GM23248 (cell line): ENCODE measurements at regions not wholly inside any gene's neighbourhood (a gene's known extent, or its start where the extent isn't known, plus 50 kb on each side); places are given as distances from the start of the nearest gene placed in this dataset.

Experiments used
- DNase-seq: peaks from one replicate; pipeline ENCODE4 v3.0.0-alpha.2; 2015
- H2AFZ ChIP-seq: fragments of 200-600 bp; sonication (generic); 2 replicates; pipeline ENCODE4 v1.6.1; 2016; ENCODE audit warnings: antibody characterized with exemption
- H3F3A ChIP-seq: fragments of 200-600 bp; sonication (generic); 2 replicates; pipeline ENCODE4 v1.6.1; 2016; ENCODE audit warnings: mild to moderate bottlenecking, antibody characterized with exemption, mixed run types; ENCODE audit not compliant: insufficient read depth
- H3K27ac ChIP-seq: fragments of 200-600 bp; sonication (generic); 2 replicates; pipeline ENCODE4 v1.5.1; 2016; ENCODE audit warnings: mild to moderate bottlenecking
- H3K27me3 ChIP-seq: fragments of 200-600 bp; sonication (generic); replicated peaks from 2 replicates; pipeline ENCODE4 v1.6.1; 2016; ENCODE audit warnings: mild to moderate bottlenecking; ENCODE audit not compliant: insufficient read depth
- H3K36me3 ChIP-seq: fragments of 200-600 bp; sonication (generic); 2 replicates; pipeline ENCODE4 v1.6.1; 2016; ENCODE audit warnings: low read depth, mild to moderate bottlenecking
- H3K4me1 ChIP-seq: fragments of 200-600 bp; sonication (generic); 2 replicates; pipeline ENCODE4 v1.6.1; 2016; ENCODE audit warnings: mild to moderate bottlenecking; ENCODE audit not compliant: insufficient read depth
- H3K4me2 ChIP-seq: fragments of 200-600 bp; sonication (generic); one replicate; pipeline ENCODE4 v1.6.1; 2016; ENCODE audit warnings: mild to moderate bottlenecking; ENCODE audit not compliant: unreplicated experiment
- H3K4me3 ChIP-seq: fragments of 200-600 bp; sonication (generic); 2 replicates; pipeline ENCODE4 v1.5.1; 2016; ENCODE audit warnings: mild to moderate bottlenecking
- H3K79me2 ChIP-seq: fragments of 200-600 bp; sonication (generic); 2 replicates; pipeline ENCODE4 v1.6.1; 2016; ENCODE audit warnings: mild to moderate bottlenecking; ENCODE audit not compliant: insufficient read depth
- H3K9ac ChIP-seq: fragments of 200-600 bp; sonication (generic); 2 replicates; pipeline ENCODE4 v1.6.1; 2016; ENCODE audit warnings: mild to moderate bottlenecking
- H3K9me2 ChIP-seq: fragments of 200-600 bp; sonication (generic); 2 replicates; pipeline ENCODE4 v1.6.1; 2016; ENCODE audit warnings: mixed run types, mild to moderate bottlenecking, moderate library complexity; ENCODE audit not compliant: insufficient read depth
- H3K9me3 ChIP-seq: fragments of 200-600 bp; sonication (generic); one replicate; pipeline ENCODE4 v1.6.1; 2017; ENCODE audit warnings: low read depth
- H4K20me1 ChIP-seq: fragments of 200-600 bp; sonication (generic); 2 replicates; pipeline ENCODE4 v1.6.0; 2016; ENCODE audit not compliant: insufficient read depth
- EZH2 ChIP-seq: fragments of 200-600 bp; sonication (generic); IDR thresholded peaks from 2 replicates; pipeline ENCODE4 v1.6.1; 2018; ENCODE audit warnings: antibody characterized with exemption, mild to moderate bottlenecking; ENCODE audit not compliant: insufficient read depth, poor library complexity, severe bottlenecking
- EZH2phosphoT487 ChIP-seq: fragments of 200-600 bp; sonication (generic); IDR thresholded peaks from 2 replicates; pipeline ENCODE4 v1.6.1; 2018; ENCODE audit warnings: antibody characterized with exemption, moderate library complexity, mild to moderate bottlenecking, low read depth; ENCODE audit not compliant: insufficient read depth
- WGBS, 2 experiments: methylation state at CpG; one replicate each; pipeline ENCODE4 v1.1.6; 2015 to 2017; ENCODE audit warnings: low lambda C conversion rate in 2 of 2, low coverage in 1 of 2; ENCODE audit errors: missing lambda C conversion rate in 2 of 2; 5-methylcytosine and 5-hydroxymethylcytosine counted together
- in situ Hi-C: fragments of 300-500 bp; cut with MboI; formaldehyde crosslinking; loops from 2 replicates; pipeline ENCODE4 v1.15.0; 2020

DNA sequence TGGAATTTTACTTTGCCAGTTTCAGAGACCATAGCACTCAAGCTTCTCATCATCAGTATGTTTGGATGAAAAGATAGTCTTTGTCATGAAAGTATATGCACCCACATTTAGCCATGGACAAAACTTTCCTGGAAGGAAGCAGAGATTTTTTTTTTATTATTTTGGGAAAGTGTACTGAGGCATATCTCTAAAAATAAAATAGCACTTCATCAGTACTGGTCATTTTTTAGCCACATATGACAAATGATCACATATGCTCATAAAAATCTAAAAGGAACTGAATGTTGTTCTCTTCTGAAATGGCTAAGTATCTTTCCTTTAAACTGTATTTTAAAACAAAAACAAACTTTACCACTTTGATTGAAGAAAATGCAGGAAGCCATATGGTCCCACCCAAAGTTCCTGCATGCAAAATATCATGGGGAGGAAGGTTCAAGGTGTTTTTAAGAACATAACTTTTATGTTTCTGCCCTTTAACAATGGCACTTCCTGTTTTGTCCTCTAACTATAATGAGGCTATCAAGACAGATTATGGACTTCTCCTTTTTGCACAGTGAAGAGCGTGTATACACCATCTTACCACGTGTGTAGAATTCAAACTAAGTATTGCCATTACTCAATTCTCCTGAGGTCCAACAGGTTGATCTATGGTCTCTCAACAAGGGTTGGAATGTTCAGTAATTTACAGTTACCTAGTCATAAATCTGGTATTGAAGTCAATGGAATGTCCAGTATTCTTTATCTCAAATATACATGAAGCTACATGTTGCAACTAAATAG is 77.1 kb upstream of the SLC39A10 start:
- no peak overlapping the region for H3K4me2 ChIP-seq
- H3K4me1 ChIP-seq = peaks cover 21% of the 10 kb centered on the region
- peaks cover 8% of the 10 kb centered on the region; the same call in 1 of the 2 replicates for H3F3A ChIP-seq
- no peaks in the 10 kb centered on the region for H3K9me3 ChIP-seq
- H3K9ac ChIP-seq = no peak overlapping the region
- 93 to 100% methylated on average over 2 of the region's 2 CpGs for WGBS, 2 experiments
- no peaks in the 10 kb centered on the region for H3K9me2 ChIP-seq
- no peak overlapping the region for H3K4me3 ChIP-seq
- peak overlapping the region; percentile 43; the same call in 1 of the 2 replicates for H2AFZ ChIP-seq
- H3K27ac ChIP-seq = no peak overlapping the region
- H4K20me1 ChIP-seq = no peaks in the 10 kb centered on the region
- in situ Hi-C loops = no loop called here
- H3K27me3 ChIP-seq = no peaks in the 10 kb centered on the region
- TF ChIP-seq EZH2phosphoT487 (no peak), EZH2 (no peak)
- DNase-seq = no peak
- H3K36me3 ChIP-seq = no peaks in the 10 kb centered on the region
- no peaks in the 10 kb centered on the region for H3K79me2 ChIP-seq

DNA sequence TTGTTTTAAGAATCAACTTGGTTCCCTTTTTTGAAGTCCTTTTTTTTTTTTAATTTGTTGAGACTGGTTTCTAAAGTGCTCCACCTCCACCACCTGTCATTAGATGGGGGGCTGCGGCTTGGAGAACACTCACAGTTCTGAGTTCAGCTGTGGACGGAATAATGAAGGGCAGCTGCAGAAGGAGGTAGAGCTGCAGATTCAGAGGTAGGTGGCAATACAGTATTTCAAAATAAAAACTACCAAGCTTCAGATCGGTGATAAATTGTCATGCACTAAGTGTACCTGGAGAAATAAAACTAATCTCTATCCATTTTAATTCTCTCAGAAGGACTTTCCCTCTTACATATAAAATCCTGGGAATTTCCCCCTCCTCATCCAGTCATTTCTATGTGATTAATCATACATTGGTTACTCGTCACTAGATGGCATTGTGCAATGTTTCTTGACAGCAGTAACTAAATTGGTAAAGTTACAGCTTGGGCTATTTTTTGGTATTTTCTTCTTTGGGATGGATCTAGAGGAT is 81.1 kb upstream of the SLC39A10 start:
- Histone ChIP-seq H3K4me1 (peaks cover 31% of the 10 kb centered on the region), H2AFZ (peak overlapping the region; percentile 44), H3K9me2 (no peaks in the 10 kb centered on the region), H3K9ac (peak overlapping the region; percentile 59), H3K36me3 (no peaks in the 10 kb centered on the region), H4K20me1 (no peaks in the 10 kb centered on the region), H3K79me2 (no peaks in the 10 kb centered on the region), H3K4me2 (peak overlapping the region; percentile 75), H3K9me3 (no peaks in the 10 kb centered on the region), H3K27ac (peak overlapping the region; percentile 78), H3K27me3 (no peaks in the 10 kb centered on the region), H3K4me3 (peak overlapping the region; percentile 46), H3F3A (peaks cover 8% of the 10 kb centered on the region; the same call in 1 of the 2 replicates)
- 1 to 6% methylated on average over 4 of the region's 4 CpGs for WGBS, 2 experiments
- TF ChIP-seq EZH2phosphoT487 = no peak
- TF ChIP-seq EZH2 = no peak
- in situ Hi-C loops = no loop called here
- peak; percentile 89 for DNase-seq

DNA sequence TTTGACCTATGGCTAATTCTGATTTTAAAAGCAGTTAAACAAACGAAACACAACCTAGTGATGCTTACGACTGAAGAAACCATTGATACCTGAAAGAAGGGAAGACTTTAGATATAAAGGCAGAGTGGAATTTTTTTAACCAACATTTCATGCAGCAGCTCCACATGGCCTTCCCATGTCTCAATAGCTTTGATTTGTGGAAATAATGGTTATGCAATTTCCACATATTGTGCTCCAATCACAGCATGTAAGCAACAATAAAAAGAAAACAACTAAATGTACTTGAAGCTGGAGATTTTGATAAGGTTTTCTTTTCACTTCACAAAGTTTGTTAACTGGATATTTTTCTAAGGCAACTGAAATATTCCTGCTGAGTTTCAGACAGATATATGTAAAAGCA is 82.0 kb upstream of the SLC39A10 start:
- H3K79me2 ChIP-seq = no peaks in the 10 kb centered on the region
- H3K9ac ChIP-seq = no peak overlapping the region
- H3K27ac ChIP-seq = no peak overlapping the region
- no peak overlapping the region for H2AFZ ChIP-seq
- no peaks in the 10 kb centered on the region for H3K9me3 ChIP-seq
- no peaks in the 10 kb centered on the region for H4K20me1 ChIP-seq
- peaks cover 8% of the 10 kb centered on the region; the same call in 1 of the 2 replicates for H3F3A ChIP-seq
- DNase-seq = peak; percentile 41
- H3K4me2 ChIP-seq = peak overlapping the region; percentile 3
- no peaks in the 10 kb centered on the region for H3K9me2 ChIP-seq
- TF ChIP-seq EZH2phosphoT487 = no peak
- TF ChIP-seq EZH2 = no peak
- no peaks in the 10 kb centered on the region for H3K36me3 ChIP-seq
- H3K4me3 ChIP-seq = no peak overlapping the region
- peaks cover 31% of the 10 kb centered on the region for H3K4me1 ChIP-seq
- WGBS, 2 experiments = 82 to 92% methylated on average over 2 of the region's 2 CpGs
- H3K27me3 ChIP-seq = no peaks in the 10 kb centered on the region
- in situ Hi-C loops = no loop called here

DNA sequence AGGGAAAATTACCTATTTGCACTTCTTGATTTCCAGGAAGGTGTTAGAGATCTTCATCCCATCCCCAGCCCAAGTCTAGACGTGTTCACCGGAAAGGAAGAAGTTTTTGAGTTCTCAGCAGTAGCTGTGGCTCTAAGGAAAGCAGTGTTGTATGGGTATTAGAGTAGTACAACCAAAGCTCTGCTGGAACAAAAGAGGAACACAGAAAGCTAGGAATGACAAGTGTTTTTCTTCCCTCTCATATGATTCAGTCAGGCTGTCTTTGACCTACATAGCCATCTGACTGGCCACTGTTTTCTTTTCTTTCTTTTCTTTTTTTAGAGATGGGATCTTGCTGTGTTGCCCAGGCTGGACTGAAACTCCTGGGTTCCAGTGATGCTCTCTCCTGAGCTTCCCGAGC is 82.7 kb upstream of the SLC39A10 start:
- TF ChIP-seq EZH2 = no peak
- TF ChIP-seq EZH2phosphoT487 = no peak
- no peak overlapping the region for H3K9ac ChIP-seq
- no peak for DNase-seq
- 78 to 79% methylated on average over 3 of the region's 3 CpGs for WGBS, 2 experiments
- in situ Hi-C loops = no loop called here
- H3K36me3 ChIP-seq = no peaks in the 10 kb centered on the region
- H3K4me1 ChIP-seq = peaks cover 31% of the 10 kb centered on the region
- H3K9me2 ChIP-seq = no peaks in the 10 kb centered on the region
- no peaks in the 10 kb centered on the region for H3K27me3 ChIP-seq
- no peak overlapping the region for H3K27ac ChIP-seq
- H3K79me2 ChIP-seq = no peaks in the 10 kb centered on the region
- H3K4me3 ChIP-seq = no peak overlapping the region
- no peaks in the 10 kb centered on the region for H3K9me3 ChIP-seq
- no peak overlapping the region for H3K4me2 ChIP-seq
- H2AFZ ChIP-seq = no peak overlapping the region
- peaks cover 8% of the 10 kb centered on the region; the same call in 1 of the 2 replicates for H3F3A ChIP-seq
- no peaks in the 10 kb centered on the region for H4K20me1 ChIP-seq
